Thymus (tissue), 11 donors: ENCODE measurements at regions not wholly inside any gene's neighbourhood (a gene's known extent, or its start where the extent isn't known, plus 50 kb on each side); places are given as distances from the start of the nearest gene placed in this dataset.

Experiments used
- DNase-seq, 9 donors: peaks; one replicate each; pipeline ENCODE4 v3.0.0-alpha.2; 2013; ENCODE audit warnings: low spot score in 9 of 9, low read depth in 6 of 9, missing footprints in 1 of 9
- H3K27ac ChIP-seq, 2 donors: one replicate each; pipeline ENCODE4 v1.5.1; 2013; ENCODE audit warnings: control low read depth in 1 of 2, low read depth in 1 of 2, low read length in 1 of 2, mild to moderate bottlenecking in 1 of 2, moderate library complexity in 1 of 2
- H3K27me3 ChIP-seq, 2 donors: one replicate each; pipeline ENCODE4 v1.5.1; 2013; ENCODE audit warnings: low read length in 1 of 2; ENCODE audit not compliant: control insufficient read depth in 2 of 2, insufficient read depth in 1 of 2
- H3K36me3 ChIP-seq, 2 donors: one replicate each; pipeline ENCODE4 v1.5.1; 2013; ENCODE audit warnings: low read length in 1 of 2, mild to moderate bottlenecking in 1 of 2, moderate library complexity in 1 of 2; ENCODE audit not compliant: control insufficient read depth in 2 of 2, insufficient read depth in 2 of 2
- H3K4me1 ChIP-seq, 2 donors: one replicate each; pipeline ENCODE4 v1.5.1; 2013; ENCODE audit warnings: low read length in 2 of 2; ENCODE audit not compliant: control insufficient read depth in 2 of 2, insufficient read depth in 2 of 2
- H3K4me3 ChIP-seq, 2 donors: one replicate each; pipeline ENCODE4 v1.5.1; 2013; ENCODE audit warnings: low read length in 2 of 2, control low read depth in 1 of 2, mild to moderate bottlenecking in 1 of 2
- H3K9me3 ChIP-seq, 2 donors: one replicate each; pipeline ENCODE4 v1.5.1; 2013; ENCODE audit warnings: low read length in 1 of 2, mild to moderate bottlenecking in 1 of 2; ENCODE audit not compliant: control insufficient read depth in 2 of 2, insufficient read depth in 1 of 2
- WGBS: extraction: QIAGEN DNeasy Blood & Tissue Kit; methylation state at CpG from one replicate; pipeline ENCODE4 v1.1.7; 2013; 5-methylcytosine and 5-hydroxymethylcytosine counted together
- donor health status: healthy.

DNA sequence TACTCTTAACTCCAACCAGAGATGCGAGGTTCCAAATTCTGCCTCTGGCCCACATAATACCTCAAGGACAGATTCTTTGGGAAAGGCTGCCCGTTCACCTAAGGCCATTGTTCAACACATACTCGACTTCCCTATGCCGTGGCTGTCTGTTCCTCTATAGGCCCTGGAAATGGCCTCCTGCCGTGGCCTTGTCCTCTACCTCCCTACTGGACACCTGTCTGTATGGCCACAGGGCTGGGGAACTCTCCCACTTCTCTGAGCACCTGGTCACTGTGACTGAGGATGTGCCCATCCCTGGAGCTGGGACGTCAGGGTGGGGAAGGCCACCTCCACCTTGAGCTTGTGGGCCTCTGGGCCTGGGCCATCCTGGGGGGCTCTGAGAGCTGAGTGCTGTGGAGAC is 340.5 kb upstream of the B3GAT1 start:
- 91% methylated on average over 6 of the region's 6 CpGs for WGBS
- H3K9me3 ChIP-seq: no peaks in the 10 kb centered on the region
- no peaks in the 10 kb centered on the region for H3K36me3 ChIP-seq
- no peaks in the 10 kb centered on the region for H3K27me3 ChIP-seq
- H3K27ac ChIP-seq: no peak overlapping the region
- no peak overlapping the region for H3K4me3 ChIP-seq
- no peak for DNase-seq
- no peaks in the 10 kb centered on the region for H3K4me1 ChIP-seq

DNA sequence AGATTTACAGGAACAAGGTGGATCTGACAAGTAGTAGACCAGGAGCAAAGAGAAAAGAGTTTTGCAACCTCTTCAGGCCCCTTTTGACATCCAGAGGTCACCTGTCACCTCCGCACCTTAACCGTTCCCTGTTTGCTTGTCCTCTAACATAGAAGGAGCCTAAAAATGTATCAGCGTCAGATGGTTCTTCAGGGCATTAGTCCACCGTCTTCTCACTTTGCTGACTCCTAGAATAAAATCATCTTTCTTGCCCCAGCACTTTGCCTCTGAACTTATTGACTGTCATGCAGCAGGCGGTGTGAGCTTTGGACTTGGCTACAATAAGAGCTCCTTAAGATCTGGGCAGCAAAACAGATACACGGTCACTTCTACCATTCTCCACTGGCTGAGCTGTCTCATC is 339.7 kb upstream of the B3GAT1 start:
- Histone ChIP-seq H3K4me1 (no peaks in the 10 kb centered on the region), H3K9me3 (no peaks in the 10 kb centered on the region), H3K27ac (no peak overlapping the region), H3K27me3 (no peaks in the 10 kb centered on the region), H3K36me3 (no peaks in the 10 kb centered on the region), H3K4me3 (no peak overlapping the region)
- 97% methylated on average over 6 of the region's 6 CpGs for WGBS
- DNase-seq: no peak

DNA sequence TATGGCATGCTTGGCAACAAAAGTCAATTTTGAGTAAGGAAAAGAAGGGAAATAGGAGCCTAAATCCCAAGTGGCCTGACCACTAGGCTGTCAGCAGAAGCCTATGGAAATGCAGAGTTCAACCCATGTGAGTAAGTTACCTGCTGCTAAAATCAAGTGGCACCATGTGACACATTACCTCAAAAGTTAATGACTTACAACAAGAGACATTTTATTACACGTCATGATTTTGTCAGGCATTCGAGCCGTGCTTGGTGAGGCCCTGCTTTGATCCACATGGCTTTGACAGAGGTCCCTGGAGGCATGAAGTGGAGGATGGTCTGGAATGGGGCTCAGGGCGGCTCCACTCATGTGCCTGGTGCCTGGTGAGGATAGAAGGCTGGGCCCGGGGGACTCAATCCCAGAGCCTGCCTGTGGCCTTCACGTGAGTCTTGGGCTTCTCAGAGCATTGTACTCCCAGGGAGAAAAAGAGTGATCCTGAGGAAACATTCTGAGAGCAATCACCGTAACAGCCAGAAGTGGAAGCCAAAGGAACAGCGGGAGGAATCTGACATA is 339.1 kb upstream of the B3GAT1 start:
- no peaks in the 10 kb centered on the region for H3K4me1 ChIP-seq
- DNase-seq: no peak
- H3K27ac ChIP-seq: no peak overlapping the region
- H3K9me3 ChIP-seq: no peaks in the 10 kb centered on the region
- no peaks in the 10 kb centered on the region for H3K27me3 ChIP-seq
- H3K4me3 ChIP-seq: no peak overlapping the region
- WGBS: 90% methylated on average over 8 of the region's 8 CpGs
- H3K36me3 ChIP-seq: no peaks in the 10 kb centered on the region

DNA sequence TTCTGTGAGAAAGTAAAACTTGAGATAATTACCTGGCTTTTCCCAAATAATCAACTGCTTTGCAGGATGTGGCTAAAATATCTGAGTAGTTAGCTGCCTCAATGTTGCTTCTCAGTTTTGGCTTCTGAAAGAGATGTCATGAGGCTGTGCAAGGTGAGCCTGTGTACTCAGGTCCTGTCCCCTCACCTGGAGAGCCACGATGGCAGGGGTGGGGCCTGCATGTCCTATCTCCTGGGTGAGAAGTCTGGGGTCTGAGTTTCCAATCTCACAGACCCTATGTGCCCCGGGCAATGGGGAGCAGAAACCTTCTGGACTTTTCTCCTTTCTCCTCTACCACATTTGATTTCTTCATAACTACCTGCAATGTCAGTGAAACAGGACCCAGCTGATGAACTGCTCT is 338.6 kb upstream of the B3GAT1 start:
- no peaks in the 10 kb centered on the region for H3K9me3 ChIP-seq
- no peaks in the 10 kb centered on the region for H3K4me1 ChIP-seq
- no peaks in the 10 kb centered on the region for H3K36me3 ChIP-seq
- H3K27ac ChIP-seq: no peak overlapping the region
- no peaks in the 10 kb centered on the region for H3K27me3 ChIP-seq
- no peak overlapping the region for H3K4me3 ChIP-seq
- 82% methylated on average over 2 of the region's 2 CpGs for WGBS
- DNase-seq: no peak

DNA sequence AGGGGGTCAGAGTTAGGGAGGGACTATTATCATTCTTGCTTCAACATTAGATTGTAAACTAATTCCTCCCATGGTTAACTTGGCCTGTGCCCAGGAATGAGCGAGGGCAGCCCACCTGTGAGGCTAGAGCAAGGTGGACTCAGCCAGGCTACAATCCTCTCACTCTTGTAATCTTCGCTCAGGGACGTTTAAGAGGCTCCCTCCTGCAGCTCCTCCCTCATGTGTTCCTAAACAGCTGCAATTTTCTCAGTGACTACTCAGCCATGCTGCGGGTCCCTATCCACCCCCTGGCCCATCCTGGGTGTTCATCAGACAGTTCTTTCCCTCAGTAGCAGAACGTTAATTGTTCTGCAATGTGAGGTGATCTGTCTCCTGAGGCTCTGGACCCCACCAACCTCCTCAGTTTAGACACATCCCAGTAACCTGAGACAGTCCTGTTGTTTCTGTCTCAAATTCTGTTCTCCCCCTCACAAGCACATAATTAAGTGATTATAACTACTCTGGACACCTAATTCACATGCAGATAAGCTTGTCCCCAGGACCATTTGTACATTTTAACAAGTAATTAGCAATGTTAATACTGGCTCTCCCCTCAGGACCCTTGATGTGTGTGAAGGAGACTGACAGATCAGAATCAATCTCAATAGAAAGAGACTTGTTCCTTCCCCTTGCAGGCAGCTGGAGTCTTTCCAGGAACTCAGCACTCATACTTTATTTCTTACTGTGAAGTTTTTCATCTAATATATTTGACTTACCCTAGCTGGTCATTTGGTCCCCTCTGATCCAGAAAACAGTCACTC is 337.2 kb upstream of the B3GAT1 start:
- Histone ChIP-seq H3K4me1 (no peaks in the 10 kb centered on the region), H3K36me3 (no peaks in the 10 kb centered on the region), H3K27me3 (no peaks in the 10 kb centered on the region), H3K4me3 (no peak overlapping the region), H3K9me3 (no peaks in the 10 kb centered on the region), H3K27ac (no peak overlapping the region)
- DNase-seq: no peak
- 59% methylated on average over 5 of the region's 5 CpGs for WGBS

DNA sequence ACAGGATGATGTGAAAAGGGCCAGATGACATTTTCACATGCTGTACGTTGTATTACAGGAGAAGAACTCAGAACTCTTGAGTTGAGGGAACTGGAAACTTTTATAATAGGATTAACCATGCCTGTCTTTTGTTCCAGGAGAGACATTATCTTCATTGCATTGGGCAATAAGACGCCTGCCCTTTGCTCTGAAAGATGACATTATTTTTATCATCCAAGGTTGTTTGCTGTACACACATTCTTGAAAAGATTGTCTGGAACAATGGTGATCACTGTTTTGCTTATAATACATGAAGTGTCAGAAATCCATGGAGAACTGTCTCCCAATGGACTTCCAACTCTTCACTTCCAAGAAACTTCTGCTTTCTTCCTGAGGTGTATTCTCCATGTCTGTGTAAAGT is 334.6 kb upstream of the B3GAT1 start:
- no peaks in the 10 kb centered on the region for H3K27me3 ChIP-seq
- H3K27ac ChIP-seq: no peak overlapping the region
- no peak overlapping the region for H3K4me3 ChIP-seq
- no peaks in the 10 kb centered on the region for H3K9me3 ChIP-seq
- no peaks in the 10 kb centered on the region for H3K4me1 ChIP-seq
- H3K36me3 ChIP-seq: no peaks in the 10 kb centered on the region
- no peak for DNase-seq
- 90% methylated on average over 2 of the region's 2 CpGs for WGBS

DNA sequence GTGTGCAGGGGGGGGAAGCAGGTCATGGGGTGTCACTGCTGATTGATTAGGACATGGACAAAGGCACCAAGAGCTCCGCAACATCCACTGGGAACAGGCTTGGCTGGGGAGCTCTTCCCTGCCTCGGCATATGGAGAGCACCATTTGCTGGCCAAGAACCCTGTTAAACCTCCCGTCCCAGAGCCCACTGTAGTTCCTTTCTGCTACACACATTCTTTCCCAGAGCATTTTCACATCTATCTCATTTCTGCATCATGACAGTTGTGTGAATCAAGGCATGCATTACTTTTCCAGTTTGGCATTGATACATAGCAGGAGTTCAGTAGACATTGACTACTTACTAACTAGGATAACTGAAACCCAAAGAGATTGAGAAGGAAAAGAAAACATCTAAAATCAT is 333.4 kb upstream of the B3GAT1 start:
- Histone ChIP-seq H3K36me3 (no peaks in the 10 kb centered on the region), H3K27ac (no peak overlapping the region), H3K9me3 (no peaks in the 10 kb centered on the region), H3K4me3 (no peak overlapping the region), H3K4me1 (no peaks in the 10 kb centered on the region), H3K27me3 (no peaks in the 10 kb centered on the region)
- DNase-seq: no peak
- WGBS: 94% methylated on average over 3 of the region's 3 CpGs

DNA sequence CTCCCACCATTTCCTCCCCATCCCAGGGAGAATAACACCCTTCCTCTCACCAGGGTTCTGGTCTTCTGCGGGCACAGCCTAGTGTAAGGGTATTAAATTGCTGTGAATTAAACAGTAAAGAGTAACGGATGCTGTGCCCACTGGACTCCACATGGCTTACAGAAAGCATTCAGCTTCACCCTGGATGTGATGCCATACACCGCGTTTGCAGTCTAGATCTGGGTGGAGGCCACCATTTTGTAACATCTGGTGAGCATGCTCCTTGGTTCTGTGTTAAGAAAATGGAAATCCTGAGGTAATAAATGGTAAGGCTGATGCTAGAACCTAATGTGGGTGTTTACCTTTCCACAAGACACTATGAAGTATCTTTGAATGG is 331.8 kb upstream of the B3GAT1 start:
- no peak for DNase-seq
- Histone ChIP-seq H3K9me3 (peaks cover 0 to 1% of the 10 kb centered on the region in 2 donors), H3K27ac (no peak overlapping the region), H3K4me1 (no peaks in the 10 kb centered on the region), H3K36me3 (no peaks in the 10 kb centered on the region), H3K4me3 (no peak overlapping the region), H3K27me3 (no peaks in the 10 kb centered on the region)
- 96% methylated on average over 4 of the region's 4 CpGs for WGBS

DNA sequence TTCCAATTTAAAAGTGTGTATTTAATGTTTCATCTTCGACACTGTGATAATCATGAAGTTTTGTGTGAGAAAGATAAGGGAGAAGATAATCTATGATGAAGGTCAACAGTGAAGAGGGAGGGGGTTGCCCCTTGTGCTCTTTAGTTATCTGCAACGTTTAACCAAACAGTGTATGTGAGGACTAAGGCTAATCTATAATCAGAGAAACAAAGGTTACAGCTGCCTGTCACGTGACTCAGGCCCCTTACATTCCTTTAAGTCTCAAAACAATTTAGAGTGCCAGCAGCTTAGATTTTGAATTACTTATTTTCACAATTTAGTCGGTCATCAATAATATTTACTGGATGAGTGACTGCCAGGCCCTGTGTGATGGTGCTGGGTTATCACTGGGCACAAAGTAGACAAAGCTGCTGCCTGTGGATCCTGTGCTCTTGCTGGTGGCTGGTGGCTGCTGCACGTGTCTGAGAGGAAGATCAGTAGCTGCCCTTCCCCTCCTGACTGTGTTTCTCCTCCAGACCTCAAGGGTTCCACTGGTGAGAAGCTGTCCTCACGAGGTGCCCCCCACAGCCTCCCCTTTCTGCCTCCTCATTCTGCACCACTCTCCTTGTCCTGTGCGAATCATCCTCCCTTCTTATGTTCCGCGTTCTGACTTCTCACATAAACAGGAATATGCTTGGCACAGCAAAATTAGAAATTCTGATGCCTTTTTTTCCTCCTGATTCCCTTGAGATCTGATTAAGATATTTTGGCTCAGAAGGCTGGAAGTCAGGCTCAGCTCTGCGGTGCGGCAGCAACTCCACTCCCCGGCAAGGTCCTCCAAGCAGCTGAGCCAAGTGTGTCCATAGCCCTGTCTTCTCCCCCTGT is 331.1 kb upstream of the B3GAT1 start:
- DNase-seq: no peak
- Histone ChIP-seq H3K36me3 (no peaks in the 10 kb centered on the region), H3K4me3 (no peak overlapping the region), H3K4me1 (no peaks in the 10 kb centered on the region), H3K27ac (no peak overlapping the region), H3K9me3 (peaks cover 0 to 1% of the 10 kb centered on the region in 2 donors), H3K27me3 (no peaks in the 10 kb centered on the region)
- 66% methylated on average over 12 of the region's 12 CpGs for WGBS
